OCI-LY1 (cell line): ENCODE measurements at regions not wholly inside any gene's neighbourhood (a gene's known extent, or its start where the extent isn't known, plus 50 kb on each side); places are given as distances from the start of the nearest gene placed in this dataset.

Source experiments
- H2AFZ ChIP-seq: fragments of 200-600 bp; sonication (generic), shearing (Covaris generic); 2 replicates; pipeline ENCODE4 v1.6.0; 2014; ENCODE audit warnings: antibody characterized with exemption, mild to moderate bottlenecking, low read length
- H3F3A ChIP-seq: fragments of 200-600 bp; sonication (generic), shearing (Covaris generic); 2 replicates; pipeline ENCODE4 v1.6.0; 2014; ENCODE audit warnings: mild to moderate bottlenecking, antibody characterized with exemption, low read length, moderate library complexity; ENCODE audit not compliant: insufficient read depth
- H3K27ac ChIP-seq: fragments of 200-600 bp; sonication (generic); 2 replicates; pipeline ENCODE4 v1.5.1; 2014; ENCODE audit warnings: low read length, mixed run types, mild to moderate bottlenecking, low read depth; ENCODE audit not compliant: poor library complexity, severe bottlenecking
- H3K27me3 ChIP-seq: fragments of 200-600 bp; sonication (generic); 2 replicates; pipeline ENCODE4 v1.6.0; 2014; ENCODE audit warnings: antibody characterized with exemption, mild to moderate bottlenecking, low read length, moderate library complexity; ENCODE audit not compliant: insufficient read depth
- H3K36me3 ChIP-seq: fragments of 200-600 bp; sonication (generic); 2 replicates; pipeline ENCODE4 v1.6.1; 2014; ENCODE audit warnings: mild to moderate bottlenecking, antibody characterized with exemption, low read length, moderate library complexity, mixed read lengths; ENCODE audit not compliant: insufficient read depth
- H3K4me1 ChIP-seq: fragments of 200-600 bp; sonication (generic); 2 replicates; pipeline ENCODE4 v1.5.1; 2014; ENCODE audit warnings: mild to moderate bottlenecking, low read length, moderate library complexity; ENCODE audit not compliant: insufficient read depth, severe bottlenecking
- H3K4me2 ChIP-seq: fragments of 200-600 bp; sonication (generic), shearing (Covaris generic); 2 replicates; pipeline ENCODE4 v1.6.1; 2014; ENCODE audit warnings: low read length
- H3K4me3 ChIP-seq: fragments of 200-600 bp; sonication (generic); 2 replicates; pipeline ENCODE4 v1.5.1; 2014; ENCODE audit warnings: low read length, low read depth, mild to moderate bottlenecking, mixed read lengths; ENCODE audit not compliant: poor library complexity, severe bottlenecking
- H3K79me2 ChIP-seq: fragments of 200-600 bp; shearing (Covaris generic); 2 replicates; pipeline ENCODE4 v1.6.1; 2016; ENCODE audit warnings: mixed run types, low read length, mixed read lengths; ENCODE audit not compliant: insufficient read depth
- H3K9ac ChIP-seq: fragments of 200-600 bp; sonication (generic), shearing (Covaris generic); 2 replicates; pipeline ENCODE4 v1.6.1; 2014; ENCODE audit warnings: mild to moderate bottlenecking, low read length, mixed read lengths
- H3K9me2 ChIP-seq: fragments of 200-600 bp; sonication (generic), shearing (Covaris generic); 2 replicates; pipeline ENCODE4 v1.6.1; 2014; ENCODE audit warnings: low read depth, mild to moderate bottlenecking, low read length, mixed read lengths
- H3K9me3 ChIP-seq: fragments of 200-600 bp; shearing (Covaris generic); 2 replicates; pipeline ENCODE4 v1.6.1; 2014; ENCODE audit warnings: low read length, mixed read lengths
- H4K20me1 ChIP-seq: fragments of 200-600 bp; sonication (generic), shearing (Covaris generic); 2 replicates; pipeline ENCODE4 v1.6.0; 2016; ENCODE audit warnings: mild to moderate bottlenecking, low read length; ENCODE audit not compliant: insufficient read depth
- EZH2 ChIP-seq: fragments of 200-600 bp; sonication (generic), shearing (Covaris generic); IDR thresholded peaks from 2 replicates; pipeline ENCODE4 v1.8.0; 2017; ENCODE audit warnings: borderline replicate concordance, mixed run types, mild to moderate bottlenecking, antibody characterized with exemption, low read length, moderate library complexity, mixed read lengths
- TF ChIP-seq, protein P1 (sequence below): fragments of 200-600 bp; sonication (generic), shearing (Covaris generic); IDR thresholded peaks from 2 replicates; pipeline ENCODE4 v1.5.1; 2017; ENCODE audit warnings: mild to moderate bottlenecking, antibody characterized with exemption, low read length, moderate library complexity, mixed read lengths

DNA sequence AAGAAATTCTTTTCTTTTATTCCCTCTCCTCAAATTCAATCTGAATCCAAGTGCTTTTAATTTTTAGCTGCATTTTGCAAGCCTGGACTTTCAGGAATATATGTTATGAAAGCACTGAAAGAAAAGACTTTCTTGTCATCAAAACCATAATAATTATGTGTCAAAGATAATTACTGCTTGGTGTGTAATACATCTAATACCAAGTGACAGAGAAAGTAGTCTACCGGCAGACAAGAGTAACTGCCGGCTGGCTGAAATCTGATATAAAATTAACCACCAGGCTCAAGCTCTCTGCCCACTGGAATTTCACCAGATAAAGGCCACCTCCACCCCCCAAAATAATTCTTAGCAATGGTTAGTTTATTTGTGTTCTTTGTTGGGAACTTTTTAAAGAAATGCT, 220.9 kb upstream of the CDIN1 start:
- H3K4me1 ChIP-seq, result no peaks in the 10 kb centered on the region
- no peaks in the 10 kb centered on the region for H3K79me2 ChIP-seq
- no peak for TF ChIP-seq EZH2
- TF ChIP-seq, protein P1, sequence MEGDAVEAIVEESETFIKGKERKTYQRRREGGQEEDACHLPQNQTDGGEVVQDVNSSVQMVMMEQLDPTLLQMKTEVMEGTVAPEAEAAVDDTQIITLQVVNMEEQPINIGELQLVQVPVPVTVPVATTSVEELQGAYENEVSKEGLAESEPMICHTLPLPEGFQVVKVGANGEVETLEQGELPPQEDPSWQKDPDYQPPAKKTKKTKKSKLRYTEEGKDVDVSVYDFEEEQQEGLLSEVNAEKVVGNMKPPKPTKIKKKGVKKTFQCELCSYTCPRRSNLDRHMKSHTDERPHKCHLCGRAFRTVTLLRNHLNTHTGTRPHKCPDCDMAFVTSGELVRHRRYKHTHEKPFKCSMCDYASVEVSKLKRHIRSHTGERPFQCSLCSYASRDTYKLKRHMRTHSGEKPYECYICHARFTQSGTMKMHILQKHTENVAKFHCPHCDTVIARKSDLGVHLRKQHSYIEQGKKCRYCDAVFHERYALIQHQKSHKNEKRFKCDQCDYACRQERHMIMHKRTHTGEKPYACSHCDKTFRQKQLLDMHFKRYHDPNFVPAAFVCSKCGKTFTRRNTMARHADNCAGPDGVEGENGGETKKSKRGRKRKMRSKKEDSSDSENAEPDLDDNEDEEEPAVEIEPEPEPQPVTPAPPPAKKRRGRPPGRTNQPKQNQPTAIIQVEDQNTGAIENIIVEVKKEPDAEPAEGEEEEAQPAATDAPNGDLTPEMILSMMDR, result no peak
- no peaks in the 10 kb centered on the region for H3F3A ChIP-seq
- no peak overlapping the region for H3K4me2 ChIP-seq
- H3K4me3 ChIP-seq, result no peak overlapping the region
- H3K36me3 ChIP-seq, result no peaks in the 10 kb centered on the region
- H3K9ac ChIP-seq, result no peak overlapping the region
- H3K27me3 ChIP-seq, result no peaks in the 10 kb centered on the region
- H4K20me1 ChIP-seq, result no peaks in the 10 kb centered on the region
- H2AFZ ChIP-seq, result no peak overlapping the region
- H3K9me3 ChIP-seq, result no peaks in the 10 kb centered on the region
- no peaks in the 10 kb centered on the region for H3K9me2 ChIP-seq
- no peak overlapping the region for H3K27ac ChIP-seq

DNA sequence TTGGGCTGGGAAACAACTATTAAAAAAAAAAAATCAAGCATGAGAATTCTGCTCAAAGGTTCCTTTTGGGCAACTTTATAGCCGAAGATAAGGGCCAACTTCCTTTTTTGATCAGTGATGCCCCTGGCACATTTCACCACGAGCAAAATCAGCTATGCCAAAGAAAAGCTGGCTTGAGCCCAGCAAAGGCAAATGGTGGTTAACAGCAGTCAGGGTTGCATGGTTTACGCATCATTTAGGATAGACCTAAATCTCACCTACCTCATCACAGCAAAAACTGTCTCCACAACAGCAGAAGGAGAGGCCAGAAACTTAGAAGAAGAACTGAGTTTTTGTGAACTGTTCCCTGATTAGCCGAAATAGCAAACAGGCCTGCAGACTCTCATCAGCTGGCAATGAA, 220.1 kb upstream of the CDIN1 start:
- Histone ChIP-seq H3K9me3 (no peaks in the 10 kb centered on the region), H3K4me1 (no peaks in the 10 kb centered on the region), H3K4me2 (no peak overlapping the region), H4K20me1 (no peaks in the 10 kb centered on the region), H3K9ac (no peak overlapping the region), H3K36me3 (no peaks in the 10 kb centered on the region), H3K4me3 (no peak overlapping the region), H3F3A (no peaks in the 10 kb centered on the region), H3K9me2 (no peaks in the 10 kb centered on the region), H2AFZ (no peak overlapping the region), H3K27ac (no peak overlapping the region), H3K79me2 (no peaks in the 10 kb centered on the region), H3K27me3 (no peaks in the 10 kb centered on the region)
- TF ChIP-seq, protein P1, result no peak
- TF ChIP-seq EZH2, result no peak

DNA sequence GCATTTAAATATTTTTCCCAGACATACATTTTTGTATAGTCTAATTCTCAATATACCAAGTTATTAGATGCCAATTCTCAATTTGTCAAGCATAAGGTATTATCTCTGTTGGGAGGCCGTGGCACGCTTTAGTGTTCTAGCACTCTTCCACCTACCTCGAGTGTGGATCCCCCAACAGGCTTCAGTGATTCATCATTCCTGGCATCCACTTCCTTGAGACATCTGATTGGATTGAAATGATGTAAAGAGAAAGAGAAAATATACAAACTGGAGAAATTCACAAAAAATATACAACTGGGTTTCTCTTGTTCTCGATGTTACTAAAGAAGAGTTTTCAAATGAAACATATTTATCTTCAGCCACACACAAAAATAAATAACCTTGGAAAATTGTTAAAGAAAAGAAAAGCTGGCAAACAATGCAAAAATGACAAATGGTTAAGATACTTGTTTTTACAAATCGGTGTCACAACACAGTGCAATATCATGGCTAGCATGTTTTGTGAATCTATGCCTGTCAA, 218.0 kb upstream of the CDIN1 start:
- no peak overlapping the region for H3K4me2 ChIP-seq

More for the DNA sequence above, 218.0 kb upstream of the CDIN1 start:
- no peak overlapping the region for H3K9ac ChIP-seq
- H3K9me2 ChIP-seq, result no peaks in the 10 kb centered on the region
- no peaks in the 10 kb centered on the region for H3K4me1 ChIP-seq
- H3F3A ChIP-seq, result no peaks in the 10 kb centered on the region
- no peaks in the 10 kb centered on the region for H3K36me3 ChIP-seq
- H3K79me2 ChIP-seq, result no peaks in the 10 kb centered on the region
- no peaks in the 10 kb centered on the region for H4K20me1 ChIP-seq
- H2AFZ ChIP-seq, result no peak overlapping the region
- no peak for TF ChIP-seq EZH2
- TF ChIP-seq, protein P1, result no peak
- no peaks in the 10 kb centered on the region for H3K9me3 ChIP-seq
- no peaks in the 10 kb centered on the region for H3K27me3 ChIP-seq
- no peak overlapping the region for H3K4me3 ChIP-seq
- no peak overlapping the region for H3K27ac ChIP-seq
